K562 (cell line): ENCODE measurements at regions not wholly inside any gene's neighbourhood (a gene's known extent, or its start where the extent isn't known, plus 50 kb on each side); places are given as distances from the start of the nearest gene placed in this dataset.
A peak's percentile ranks its signal among the peaks of the same experiment; 100 is the strongest.

Source experiments
- BCOR ChIP-seq: fragments of 450-650 bp; IDR thresholded peaks from 2 replicates; pipeline ENCODE4 v1.6.1; 2016
- ETS2 ChIP-seq: IDR thresholded peaks from 2 replicates; pipeline ENCODE4 v1.6.1; 2016; ENCODE audit warnings: borderline replicate concordance, missing genetic modification characterization, mild to moderate bottlenecking, moderate library complexity, missing compliant biosample characterization; ENCODE audit not compliant: poor library complexity, severe bottlenecking
- HMG20A ChIP-seq: fragments of 450-650 bp; formaldehyde crosslinking; conservative IDR thresholded peaks from 2 replicates; pipeline ENCODE4 v1.4.0; 2020; ENCODE audit warnings: mild to moderate bottlenecking, mixed read lengths
- LARP7 ChIP-seq: fragments of 450-650 bp; IDR thresholded peaks from 2 replicates; pipeline ENCODE4 v1.6.1; 2016
- NBN ChIP-seq: fragments of 450-650 bp; IDR thresholded peaks from 2 replicates; pipeline ENCODE4 v1.6.1; 2016; ENCODE audit warnings: low read depth, mild to moderate bottlenecking
- NCOR1 ChIP-seq: fragments of 450-650 bp; IDR thresholded peaks from 2 replicates; pipeline ENCODE4 v1.6.1; 2016; ENCODE audit warnings: mild to moderate bottlenecking, moderate library complexity
- NR2F6 ChIP-seq: fragments of 450-650 bp; formaldehyde crosslinking; IDR thresholded peaks from 2 replicates; pipeline ENCODE4 v1.4.0; 2020; ENCODE audit warnings: mild to moderate bottlenecking
- SRSF1 ChIP-seq: fragments of 200-400 bp; formaldehyde crosslinking; IDR thresholded peaks from 2 replicates; pipeline ENCODE4 v1.6.1; 2017; ENCODE audit warnings: mild to moderate bottlenecking, low read depth, low read length, moderate library complexity
- ZBTB17 ChIP-seq: fragments of 450-650 bp; formaldehyde crosslinking; IDR thresholded peaks from 2 replicates; pipeline ENCODE4 v1.4.0; 2020; ENCODE audit warnings: mild to moderate bottlenecking
- ZBTB2 ChIP-seq: fragments of 450-650 bp; IDR thresholded peaks from 2 replicates; pipeline ENCODE4 v1.6.1; 2016; ENCODE audit warnings: antibody characterized with exemption
- ZNF175 ChIP-seq: fragments of 200-800 bp; sonication (Bioruptor generic); IDR thresholded peaks from 2 replicates; pipeline ENCODE4 v1.6.1; 2016; ENCODE audit warnings: low read depth, mild to moderate bottlenecking, missing genetic modification characterization, missing compliant biosample characterization
- ZNF311 ChIP-seq: fragments of 250-450 bp; sonication (Bioruptor Pico); IDR thresholded peaks from 2 replicates; pipeline ENCODE4 v1.4.0; 2020; ENCODE audit warnings: mild to moderate bottlenecking, moderate library complexity
- ZNF445 ChIP-seq: fragments of 250-450 bp; sonication (Bioruptor Pico); IDR thresholded peaks from 2 replicates; pipeline ENCODE4 v1.4.0; 2020; ENCODE audit warnings: low read depth, mild to moderate bottlenecking, moderate library complexity
- ZNF785 ChIP-seq: fragments of 250-450 bp; sonication (Bioruptor Pico); IDR thresholded peaks from 2 replicates; pipeline ENCODE4 v1.4.0; 2020; ENCODE audit warnings: mild to moderate bottlenecking

- TF ChIP-seq BCOR = peak; percentile 76
- no peak for TF ChIP-seq SRSF1
- TF ChIP-seq NCOR1 = peak; percentile 95
- no peak for TF ChIP-seq NR2F6 (CRISPR knock-in tag)
- no peak for TF ChIP-seq ZNF445 (CRISPR knock-in tag)
- TF ChIP-seq ZBTB2 = peak; percentile 53; the same call in 1 of the 2 replicates
- no peak for TF ChIP-seq HMG20A (CRISPR knock-in tag)
- no peak for TF ChIP-seq LARP7
- TF ChIP-seq ETS2 (tag) = no peak
- no peak for TF ChIP-seq ZNF785 (CRISPR knock-in tag)
- TF ChIP-seq NBN = peak; percentile 90
- TF ChIP-seq ZBTB17 = no peak
- no peak for TF ChIP-seq ZNF311 (CRISPR knock-in tag)
- TF ChIP-seq ZNF175 (CRISPR knock-in tag) = no peak
These were observed 359.4 kb downstream of the CD83 start (continued) for GRCh38 chr6:14476793-14477531.
